NCI-H2196 (cell line): ENCODE measurements at regions not wholly inside any gene's neighbourhood (a gene's known extent, or its start where the extent isn't known, plus 50 kb on each side); places are given as distances from the start of the nearest gene placed in this dataset.

Experiments used
- DNase-seq: peaks from one replicate; lab custom pipeline; 2025; ENCODE audit not compliant: unreplicated experiment; lab: John Stamatoyannopoulos, UW

GRCh38 chr5:116944183-116944582, 369.6 kb upstream of the SEMA6A start:
- no peak for DNase-seq

- no peak for DNase-seq
Measured at GRCh38 chr5:116942622-116943021, 368.0 kb upstream of the SEMA6A start.

- no peak for DNase-seq
Measured at GRCh38 chr5:116939641-116940040, 365.0 kb upstream of the SEMA6A start.

- DNase-seq: no peak
Measured at GRCh38 chr5:116938488-116938887, 363.9 kb upstream of the SEMA6A start.

GRCh38 chr5:116935561-116936162, 361.0 kb upstream of the SEMA6A start:
- DNase-seq: no peak

- DNase-seq: no peak
Measured at GRCh38 chr5:116930616-116931015, 356.0 kb upstream of the SEMA6A start.

GRCh38 chr5:116923344-116923743, 348.7 kb upstream of the SEMA6A start:
- no peak for DNase-seq

- no peak for DNase-seq
Measured at GRCh38 chr5:116922532-116922931, 347.9 kb upstream of the SEMA6A start.

- no peak for DNase-seq
Measured at GRCh38 chr5:116914869-116915504, 340.4 kb upstream of the SEMA6A start.

- DNase-seq: no peak
Measured at GRCh38 chr5:116912221-116912620, 337.6 kb upstream of the SEMA6A start.

GRCh38 chr5:116911074-116911473, 336.5 kb upstream of the SEMA6A start:
- DNase-seq: no peak

GRCh38 chr5:116908537-116908936, 333.9 kb upstream of the SEMA6A start:
- DNase-seq: no peak

- DNase-seq: no peak
Measured at GRCh38 chr5:116905885-116906284, 331.3 kb upstream of the SEMA6A start.

- no peak for DNase-seq
Measured at GRCh38 chr5:116900793-116901192, 326.2 kb upstream of the SEMA6A start.

- no peak for DNase-seq
Measured at GRCh38 chr5:116898917-116899316, 324.3 kb upstream of the SEMA6A start.

- no peak for DNase-seq
Measured at GRCh38 chr5:116897291-116897690, 322.7 kb upstream of the SEMA6A start.

GRCh38 chr5:116896001-116896400, 321.4 kb upstream of the SEMA6A start:
- DNase-seq: no peak

- DNase-seq: no peak
Measured at GRCh38 chr5:116892993-116893392, 318.4 kb upstream of the SEMA6A start.

- DNase-seq: no peak
Measured at GRCh38 chr5:116887104-116887503, 312.5 kb upstream of the SEMA6A start.

GRCh38 chr5:116885825-116886224, 311.2 kb upstream of the SEMA6A start:
- no peak for DNase-seq

- DNase-seq: no peak
Measured at GRCh38 chr5:116883875-116884274, 309.3 kb upstream of the SEMA6A start.

GRCh38 chr5:116881921-116882531, 307.4 kb upstream of the SEMA6A start:
- no peak for DNase-seq

GRCh38 chr5:116880601-116881000, 306.0 kb upstream of the SEMA6A start:
- no peak for DNase-seq
